SK-MEL-5 (cell line): ENCODE measurements at regions not wholly inside any gene's neighbourhood (a gene's known extent, or its start where the extent isn't known, plus 50 kb on each side); places are given as distances from the start of the nearest gene placed in this dataset.
A peak's percentile ranks its signal among the peaks of the same experiment; 100 is the strongest.

Experiments used
- DNase-seq: peaks from one replicate; pipeline ENCODE4 v3.0.0-alpha.2; 2016; ENCODE audit warnings: low read depth, low spot score
- in situ Hi-C: cut with HindIII; loops from 2 replicates; pipeline ENCODE4 v1.10.0; 2016; ENCODE audit warnings: low sequenced_read_pairs, high pct_unique_total_duplicates, low pct_unique_long_range_greater_than_20kb

- no peak for DNase-seq
- in situ Hi-C loops, result no loop called here
These were observed 53.1 kb downstream of the GSX2 start for GRCh38 chr4:54152846-54153600.

- DNase-seq, result no peak
- in situ Hi-C loops, result no loop called here
These were observed 56.0 kb downstream of the GSX2 start for GRCh38 chr4:54155936-54156335.

- DNase-seq, result no peak
- in situ Hi-C loops, result no loop called here
These were observed 57.6 kb downstream of the GSX2 start for GRCh38 chr4:54157606-54158005.

GRCh38 chr4:54159543-54159942, 59.6 kb downstream of the GSX2 start:
- in situ Hi-C loops, result no loop called here
- no peak for DNase-seq

- no peak for DNase-seq
- in situ Hi-C loops, result no loop called here
These were observed 64.1 kb upstream of the PDGFRA start for GRCh38 chr4:54165011-54165410.

- DNase-seq, result peak; percentile 10
- in situ Hi-C loops, result no loop called here
These were observed 63.7 kb upstream of the PDGFRA start for GRCh38 chr4:54165438-54165837.

GRCh38 chr4:54167508-54167907, 61.6 kb upstream of the PDGFRA start:
- in situ Hi-C loops, result no loop called here
- DNase-seq, result no peak

- DNase-seq, result no peak
- in situ Hi-C loops, result no loop called here
These were observed 59.9 kb upstream of the PDGFRA start for GRCh38 chr4:54169176-54169575.

GRCh38 chr4:54172156-54172555, 56.9 kb upstream of the PDGFRA start:
- in situ Hi-C loops, result no loop called here
- DNase-seq, result no peak

GRCh38 chr4:54173281-54173912, 55.7 kb upstream of the PDGFRA start:
- peak; percentile 18 for DNase-seq
- in situ Hi-C loops, result no loop called here

GRCh38 chr4:54176202-54176601, 52.9 kb upstream of the PDGFRA start:
- in situ Hi-C loops, result no loop called here
- no peak for DNase-seq
